HG02938 (cell line): ENCODE measurements at regions not wholly inside any gene's neighbourhood (a gene's known extent, or its start where the extent isn't known, plus 50 kb on each side); places are given as distances from the start of the nearest gene placed in this dataset.
"Not testable (repeated sequence)": the region's sequence is repeated elsewhere in the genome, so short reads cannot be mapped to it uniquely, and the experiment has no call there.

Source experiments
- ATAC-seq: cut with Tn5 transposase; IDR thresholded peaks from one replicate; pipeline ENCODE4 v1.9.1; 2021; ENCODE audit warnings: mild to moderate bottlenecking, moderate library complexity; ENCODE audit not compliant: unreplicated experiment

GRCh38 chr11:80733790-80734189 is 1293.0 kb upstream of the TENM4 start:
- no peak for ATAC-seq

- ATAC-seq = no peak
These were observed 1292.5 kb upstream of the TENM4 start for GRCh38 chr11:80733361-80733760.

DNA sequence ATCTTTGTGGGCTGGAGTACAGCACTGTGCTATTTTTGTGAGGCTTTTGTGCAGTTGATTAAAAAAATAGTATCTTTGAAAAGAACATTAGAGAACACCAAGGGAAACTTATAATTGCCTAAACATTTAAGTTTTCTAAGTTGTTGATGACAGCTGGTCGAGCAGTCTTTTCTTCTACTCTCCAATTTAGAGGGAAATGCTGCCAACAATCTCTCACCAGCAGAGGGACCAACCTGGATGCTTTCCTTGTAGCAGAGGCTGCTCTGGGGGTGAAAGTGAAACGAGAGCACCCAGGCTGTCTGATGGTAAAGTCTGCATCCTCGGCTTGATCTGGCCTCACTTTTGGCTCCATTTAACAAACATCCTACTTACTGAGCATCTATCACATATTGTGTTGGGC is 1286.5 kb upstream of the TENM4 start:
- ATAC-seq = peak; percentile 71

GRCh38 chr11:80726236-80726635 is 1285.4 kb upstream of the TENM4 start:
- no peak for ATAC-seq

DNA sequence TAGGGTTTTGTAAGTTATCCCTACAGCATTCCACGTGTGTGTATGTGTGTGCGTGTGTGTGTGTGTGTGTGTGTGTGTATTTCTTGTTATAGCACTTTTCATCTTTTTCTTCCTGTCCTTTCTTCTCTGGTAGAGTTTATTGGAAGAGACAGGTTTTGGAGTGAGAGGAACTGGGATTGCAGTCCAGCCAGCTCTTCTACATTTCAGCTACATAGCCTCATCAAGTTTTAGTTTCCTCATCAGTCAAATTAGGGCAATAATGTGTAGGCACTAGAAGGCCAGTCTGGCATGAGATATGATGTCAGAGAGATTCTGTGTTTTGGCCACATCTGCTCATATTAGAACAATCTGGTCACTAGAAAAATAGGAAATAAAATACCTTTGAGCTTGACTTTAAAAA is 1283.5 kb upstream of the TENM4 start:
- no peak for ATAC-seq

GRCh38 chr11:80722629-80723028 is 1281.8 kb upstream of the TENM4 start:
- ATAC-seq = no peak

DNA sequence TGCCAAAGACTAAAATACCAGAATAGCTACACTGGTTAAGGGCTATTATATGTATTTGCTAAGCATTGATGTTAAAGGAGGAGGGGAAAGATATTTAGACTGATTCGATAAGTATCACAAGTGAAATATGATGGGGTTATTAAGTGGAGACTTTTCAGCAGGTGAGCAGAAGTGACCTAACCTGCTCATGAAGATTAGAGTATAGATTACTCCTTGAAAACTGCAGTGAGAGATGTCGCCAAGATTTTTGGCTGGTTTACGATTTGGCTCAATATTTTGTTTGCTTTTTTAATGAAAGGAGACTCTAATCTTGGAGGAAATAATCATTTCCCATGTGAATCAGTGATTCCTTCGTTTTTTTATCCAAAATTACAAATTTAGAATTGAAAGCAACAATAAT is 1279.5 kb upstream of the TENM4 start:
- no peak for ATAC-seq

DNA sequence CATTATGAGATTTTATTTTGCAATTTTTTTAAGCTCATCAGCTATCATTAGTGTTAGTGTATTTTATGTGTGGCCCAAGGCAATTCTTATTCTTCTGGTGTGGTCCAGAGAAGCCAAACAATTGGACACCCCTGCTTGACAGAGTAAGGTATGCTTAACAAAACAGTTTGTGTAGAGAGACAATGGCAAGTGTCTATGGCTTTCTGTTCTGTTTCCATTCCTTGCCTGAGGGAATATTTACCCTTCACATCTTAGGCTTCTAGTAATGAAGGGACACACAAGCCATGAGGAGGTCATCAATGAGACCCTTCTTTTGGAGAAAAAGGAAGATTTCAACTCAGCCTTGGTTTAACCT is 1278.4 kb upstream of the TENM4 start:
- ATAC-seq = no peak

- ATAC-seq = no peak
These were observed 1277.9 kb upstream of the TENM4 start for GRCh38 chr11:80718611-80719291.

DNA sequence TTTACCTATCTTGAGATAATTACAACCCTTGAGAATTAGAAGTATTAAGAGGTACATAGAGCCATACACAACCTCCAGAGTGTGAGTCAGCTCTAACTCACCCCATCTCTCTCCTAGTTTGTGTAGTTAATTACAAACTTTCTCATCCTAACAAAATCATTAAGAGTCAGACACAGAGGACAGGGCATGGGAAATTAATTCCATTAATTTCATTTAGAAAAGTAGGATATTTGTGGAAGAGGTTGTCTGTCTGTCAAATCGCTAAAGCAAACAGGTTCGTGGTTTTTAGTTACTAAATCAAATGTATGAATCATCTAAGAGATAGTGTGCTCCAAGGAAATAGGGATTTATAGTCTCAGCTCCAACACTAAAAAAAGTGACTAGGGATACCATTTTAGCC is 1261.4 kb upstream of the TENM4 start:
- ATAC-seq = no peak

- ATAC-seq = no peak
These were observed 1259.6 kb upstream of the TENM4 start for GRCh38 chr11:80700386-80700785.

DNA sequence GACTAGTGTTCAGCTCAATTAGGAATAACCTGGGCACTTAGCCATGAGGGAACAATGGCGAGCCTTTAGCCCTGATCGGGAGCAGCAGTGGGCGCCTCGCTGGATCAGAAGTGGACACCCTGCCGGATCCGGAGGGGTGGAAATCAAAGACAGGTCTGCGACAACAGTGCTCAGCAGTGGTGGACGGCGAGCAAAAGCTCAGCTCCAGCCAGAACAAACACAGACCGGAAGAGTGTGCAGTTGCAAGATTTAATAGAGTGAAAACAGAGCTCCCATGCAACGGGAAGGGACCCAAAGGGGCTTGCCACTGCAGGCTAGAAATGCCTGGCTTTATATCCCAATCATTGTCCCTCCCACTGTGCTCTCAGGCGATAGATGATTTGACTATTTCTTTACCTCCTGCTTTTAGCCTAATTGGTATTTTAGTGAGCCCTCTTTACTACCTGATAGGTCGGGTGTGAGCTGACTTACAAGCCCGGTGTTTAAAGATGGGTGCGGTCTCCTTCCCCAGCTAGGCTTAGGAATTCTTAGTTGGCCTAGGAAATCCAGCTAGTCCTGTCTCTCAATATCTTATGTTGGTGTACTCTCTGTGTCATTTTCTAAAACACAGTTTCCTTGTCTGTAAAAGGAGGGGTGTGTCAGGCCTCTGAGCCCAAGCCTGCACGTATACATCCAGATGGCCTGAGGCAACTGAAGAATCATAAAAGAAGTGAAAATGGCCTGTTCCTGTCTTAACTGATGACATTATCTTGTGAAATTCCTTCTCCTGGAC is 1258.8 kb upstream of the TENM4 start:
- not testable (repeated sequence) for ATAC-seq

- no peak for ATAC-seq
These were observed 1257.8 kb upstream of the TENM4 start for GRCh38 chr11:80698637-80699036.

GRCh38 chr11:80694385-80694784 is 1253.6 kb upstream of the TENM4 start:
- ATAC-seq = no peak

- no peak for ATAC-seq
These were observed 1247.1 kb upstream of the TENM4 start for GRCh38 chr11:80687941-80688340.

DNA sequence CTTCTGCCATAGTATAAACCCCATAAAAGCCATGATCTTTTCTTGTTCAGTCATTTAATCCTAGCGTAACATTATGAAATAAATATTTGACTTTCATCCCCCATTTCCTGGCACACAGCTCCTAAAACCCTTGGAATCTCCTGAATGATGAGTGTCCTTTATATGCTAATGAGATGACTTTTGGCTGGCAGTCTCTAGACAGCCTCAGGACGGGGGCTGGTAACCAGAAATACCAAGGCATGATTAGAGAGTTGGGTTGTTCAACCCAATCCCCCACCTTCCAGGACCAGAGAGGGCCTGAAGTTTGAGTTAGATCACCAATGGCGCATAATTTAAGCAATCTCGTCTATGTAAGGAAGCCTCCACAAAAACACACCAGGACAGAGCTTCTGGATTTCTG is 1246.1 kb upstream of the TENM4 start:
- no peak for ATAC-seq

- ATAC-seq = no peak
These were observed 1232.7 kb upstream of the TENM4 start for GRCh38 chr11:80673566-80673965.

- ATAC-seq = no peak
These were observed 1228.8 kb upstream of the TENM4 start for GRCh38 chr11:80669620-80670019.

- ATAC-seq = no peak
These were observed 1227.2 kb upstream of the TENM4 start for GRCh38 chr11:80668039-80668438.

- no peak for ATAC-seq
These were observed 1215.0 kb upstream of the TENM4 start for GRCh38 chr11:80655834-80656233.

DNA sequence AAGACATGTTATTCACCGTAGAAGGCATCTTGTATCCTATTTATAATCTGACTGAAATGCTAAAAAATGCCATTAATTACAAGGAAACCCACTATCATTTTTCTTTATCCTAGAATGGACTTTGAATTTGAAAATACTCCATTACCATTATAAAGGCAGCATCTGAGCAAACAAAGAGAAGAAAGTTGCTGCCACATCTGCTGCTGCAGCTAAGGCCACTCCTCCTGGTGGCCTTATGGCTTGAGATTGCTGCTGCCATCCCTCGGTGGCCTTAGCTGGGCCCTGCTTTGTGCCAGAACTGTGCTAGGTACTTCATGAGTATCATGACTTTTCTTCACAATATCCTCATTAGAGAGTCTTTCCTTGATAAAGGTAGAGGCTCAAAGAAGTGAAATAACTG is 1210.1 kb upstream of the TENM4 start:
- no peak for ATAC-seq

- ATAC-seq = no peak
These were observed 1208.4 kb upstream of the TENM4 start for GRCh38 chr11:80649186-80649585.

GRCh38 chr11:80638296-80638695 is 1197.5 kb upstream of the TENM4 start:
- ATAC-seq = no peak
